RPMI8226 (cell line): ENCODE measurements at regions not wholly inside any gene's neighbourhood (a gene's known extent, or its start where the extent isn't known, plus 50 kb on each side); places are given as distances from the start of the nearest gene placed in this dataset.

ENCODE experiments used
- DNase-seq: peaks from one replicate; pipeline ENCODE4 v3.0.0-alpha.2; 2015

DNA sequence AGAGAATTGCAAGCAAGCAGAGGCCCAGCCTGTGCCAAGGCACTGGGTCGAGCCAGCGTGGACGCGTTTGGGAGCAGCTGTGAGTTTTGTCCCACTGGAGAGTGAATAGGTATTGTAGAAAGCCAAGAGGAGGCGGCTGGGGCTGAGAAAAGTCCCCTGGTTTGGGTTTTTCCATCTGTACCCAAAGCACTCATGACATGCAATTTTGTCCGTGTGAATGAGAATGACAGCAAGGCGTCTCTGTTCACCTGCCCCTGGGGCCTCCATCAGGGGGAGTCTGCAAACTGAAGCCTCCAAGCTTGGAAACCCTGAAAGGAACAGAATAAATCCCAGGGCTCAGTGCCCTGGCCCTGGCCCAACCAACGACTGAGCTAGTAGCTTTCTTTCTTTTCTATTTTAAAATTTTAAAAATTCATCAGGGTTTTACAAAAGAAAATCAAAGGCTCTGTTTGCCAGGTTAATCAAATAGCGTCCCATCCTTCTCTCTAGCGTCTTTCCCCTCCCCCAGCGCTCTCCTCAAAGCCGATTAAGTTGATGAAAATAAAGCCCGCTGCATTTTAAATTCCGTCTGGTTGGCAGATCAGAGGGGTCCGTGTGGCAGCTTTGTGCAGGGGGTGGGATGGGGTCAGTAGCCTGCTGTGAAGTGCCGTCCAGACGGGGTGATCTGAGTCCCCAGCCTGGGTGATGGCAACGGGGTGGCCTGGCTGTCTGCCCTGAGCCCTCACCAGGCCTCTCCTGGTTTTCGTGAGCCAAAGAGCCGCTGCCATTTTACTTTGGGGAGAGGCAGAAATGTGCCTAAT is 171.0 kb downstream of the KATNIP start:
- DNase-seq, result no peak

- DNase-seq, result no peak
Observed at GRCh38 chr16:27721531-27722181, 171.7 kb downstream of the KATNIP start.

DNA sequence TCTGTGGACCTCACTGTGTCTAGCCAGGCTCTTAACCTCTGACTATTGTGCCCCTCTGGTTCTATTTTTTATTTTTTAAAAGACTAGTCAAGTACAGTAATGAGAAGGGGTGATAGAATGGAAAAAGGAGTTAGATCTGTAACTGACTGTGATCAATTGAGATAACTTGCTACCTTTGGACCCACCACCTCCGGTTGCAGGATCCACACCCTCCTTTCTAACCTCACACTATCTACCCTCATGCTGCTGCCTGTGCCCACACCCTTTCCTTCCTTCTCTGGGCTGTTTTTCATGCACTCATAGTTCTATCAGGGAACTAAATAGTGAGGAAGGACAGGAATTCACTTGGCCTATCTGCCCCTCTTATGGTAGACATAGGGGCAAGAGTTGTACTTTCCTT is 172.3 kb downstream of the KATNIP start:
- no peak for DNase-seq

GRCh38 chr16:27722892-27723450 is 173.0 kb downstream of the KATNIP start:
- DNase-seq, result no peak

- DNase-seq, result no peak
Observed at GRCh38 chr16:27723711-27724481, 174.0 kb downstream of the KATNIP start.

DNA sequence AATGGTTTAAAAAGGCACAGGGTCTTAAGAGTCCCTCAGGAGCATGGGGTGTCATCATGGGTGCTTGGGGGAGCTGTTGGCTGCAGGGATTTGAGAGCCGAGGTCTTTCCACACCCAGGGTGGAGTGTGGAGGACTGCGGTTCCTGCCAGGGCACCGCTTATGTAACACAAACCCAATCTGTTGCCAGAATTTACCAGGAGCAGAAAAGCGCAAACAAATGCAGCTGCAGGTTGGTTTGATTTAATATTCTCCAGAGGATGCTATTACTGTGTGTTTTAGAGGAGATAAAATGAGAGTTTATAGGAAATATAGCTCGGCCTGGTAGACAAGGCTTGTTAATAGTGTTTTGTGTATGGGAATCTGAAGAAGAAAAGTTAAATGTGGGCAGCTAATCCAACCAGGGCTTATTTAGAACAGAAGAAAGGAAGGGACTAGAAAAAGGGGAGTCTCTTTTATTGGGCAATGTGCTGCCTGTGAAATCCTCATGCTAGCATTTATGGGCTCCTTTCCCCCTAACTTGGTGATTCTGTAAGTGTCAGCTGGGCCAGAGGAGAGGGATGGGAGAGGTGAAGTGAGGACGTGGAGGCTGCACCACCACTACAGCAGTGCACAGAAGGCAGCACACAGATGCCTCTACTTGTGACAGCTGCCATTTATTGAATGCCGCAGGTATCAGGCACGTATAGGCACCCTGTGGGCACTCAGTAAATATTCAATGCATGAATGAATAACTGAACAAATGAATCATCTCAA is 174.7 kb downstream of the KATNIP start:
- no peak for DNase-seq

DNA sequence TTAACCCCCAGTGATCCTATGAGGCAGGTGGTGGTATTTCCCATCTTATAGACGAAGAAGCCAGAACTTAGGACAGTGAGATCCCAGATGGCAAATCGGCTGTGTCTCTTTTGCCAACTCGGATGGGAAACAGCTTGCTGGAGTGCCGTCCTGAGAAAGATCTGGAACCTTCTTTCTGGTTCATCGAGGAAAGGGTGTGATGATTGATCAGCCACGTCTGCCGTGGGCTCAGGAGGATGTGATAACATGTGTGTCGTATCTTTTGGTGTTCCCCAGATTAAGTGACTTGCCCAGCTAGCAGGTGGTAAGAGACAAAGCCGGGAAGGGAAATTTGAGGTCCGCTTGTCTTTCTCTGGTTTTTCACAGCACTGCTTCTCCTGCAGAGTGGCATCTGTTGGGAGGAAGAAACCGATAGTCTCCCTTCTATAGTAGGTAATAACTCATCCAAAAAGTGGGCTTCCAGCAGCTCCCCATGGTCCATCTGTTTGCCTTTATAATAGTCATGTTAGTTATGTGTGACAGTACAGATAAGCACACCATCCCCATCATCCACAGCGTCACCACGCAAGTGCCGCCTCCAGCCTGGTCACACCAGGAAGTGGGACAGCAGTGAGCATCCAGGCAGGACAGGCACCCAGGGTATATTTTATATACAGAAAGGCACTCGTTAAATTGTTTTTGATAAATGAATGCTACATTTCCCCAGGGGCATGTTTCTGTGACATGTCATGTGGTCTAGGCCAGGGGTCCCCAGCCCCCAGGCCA is 175.5 kb downstream of the KATNIP start:
- no peak for DNase-seq

DNA sequence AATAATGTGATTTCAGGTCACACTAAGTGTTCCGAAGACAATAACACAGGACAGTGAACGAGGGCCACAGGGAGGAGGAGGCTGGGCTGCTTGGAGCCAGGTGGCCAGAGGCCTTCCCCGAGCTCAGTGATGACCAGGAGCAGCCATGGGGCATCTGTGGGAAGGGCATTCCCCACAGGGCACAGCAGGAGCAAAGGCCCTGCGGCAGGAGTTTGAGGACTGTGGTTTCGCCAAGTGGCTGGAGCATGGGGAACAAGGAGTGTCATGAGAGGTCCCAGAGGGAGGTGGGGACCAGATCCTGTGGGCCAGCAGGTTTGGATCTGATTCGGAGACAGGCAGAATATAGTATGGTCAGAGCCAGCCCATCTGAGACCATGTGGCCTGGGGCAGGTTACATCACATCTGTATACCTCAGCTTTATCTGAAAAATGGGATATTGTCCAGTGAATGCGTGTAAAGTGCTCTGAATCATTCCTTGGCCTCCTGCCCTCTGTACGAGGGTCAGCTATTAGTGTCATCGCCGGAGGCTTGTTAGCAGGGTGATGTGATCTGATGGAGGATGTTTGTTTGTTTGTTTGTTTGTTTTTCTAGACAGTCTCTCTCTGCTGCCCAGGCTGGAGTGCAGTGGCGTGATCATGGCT is 176.8 kb downstream of the KATNIP start:
- no peak for DNase-seq

DNA sequence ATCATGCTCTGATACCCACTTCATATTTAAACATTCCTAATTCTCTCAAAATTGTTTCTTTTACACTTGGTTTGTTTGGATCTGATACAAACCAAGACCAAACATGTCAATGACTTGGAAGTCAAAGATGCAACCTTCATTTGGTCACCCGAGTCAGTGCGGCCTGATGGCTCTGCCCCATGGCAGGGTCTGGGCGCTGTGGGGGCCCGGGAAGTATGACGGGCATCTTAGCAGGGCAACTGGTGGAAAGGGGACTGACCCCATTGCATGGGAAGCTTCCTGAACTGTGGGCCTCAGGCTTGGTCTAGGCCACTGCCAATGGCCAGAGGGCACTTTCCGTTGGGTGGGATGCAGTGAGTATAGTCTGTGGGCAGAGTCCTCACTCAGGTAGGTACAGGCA is 178.0 kb downstream of the KATNIP start:
- no peak for DNase-seq

- DNase-seq, result no peak
Observed at GRCh38 chr16:27728691-27729090, 178.7 kb downstream of the KATNIP start.

GRCh38 chr16:27729516-27730304 is 179.8 kb downstream of the KATNIP start:
- DNase-seq, result no peak

- no peak for DNase-seq
Observed at GRCh38 chr16:27730661-27731210, 180.8 kb downstream of the KATNIP start.

DNA sequence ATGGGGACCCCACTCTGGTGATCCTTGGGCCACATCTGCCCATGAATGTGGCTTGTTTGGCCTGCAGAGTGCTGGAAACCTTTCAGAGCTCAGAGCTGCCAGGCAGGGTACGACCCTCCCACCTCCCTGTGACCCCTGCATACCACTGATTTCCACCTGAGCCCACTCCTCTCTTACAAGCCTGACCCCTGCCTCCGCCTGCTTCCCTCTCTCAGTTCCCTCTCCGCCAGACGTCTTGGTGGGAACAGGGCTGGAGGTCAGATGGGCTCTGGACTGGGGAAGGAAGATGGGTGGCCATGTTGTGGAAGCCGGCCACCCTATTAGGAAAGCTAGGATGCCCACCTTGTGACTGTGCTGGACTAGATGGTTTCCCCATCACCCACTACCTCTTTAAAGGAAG is 185.1 kb downstream of the KATNIP start:
- DNase-seq, result no peak

DNA sequence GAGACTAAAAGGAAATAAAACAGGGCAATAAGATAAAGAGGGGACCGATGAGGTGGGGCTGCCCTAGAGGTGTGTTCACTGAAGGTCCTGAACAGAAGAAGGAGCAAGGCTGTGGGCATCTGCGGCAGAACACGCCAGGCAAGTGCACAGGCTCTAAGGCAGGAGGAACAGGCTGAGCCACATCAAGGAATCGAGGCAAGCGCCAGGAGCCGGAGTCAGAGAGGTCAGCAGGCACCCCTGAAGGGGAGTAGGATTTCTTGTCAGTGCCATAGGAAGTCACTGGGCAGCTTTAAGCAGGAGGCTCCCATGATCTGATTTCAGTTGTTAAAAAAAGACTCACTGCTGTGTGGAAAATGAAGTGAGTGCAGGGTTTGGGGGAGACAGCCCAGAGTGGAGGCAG is 186.5 kb downstream of the KATNIP start:
- DNase-seq, result no peak

DNA sequence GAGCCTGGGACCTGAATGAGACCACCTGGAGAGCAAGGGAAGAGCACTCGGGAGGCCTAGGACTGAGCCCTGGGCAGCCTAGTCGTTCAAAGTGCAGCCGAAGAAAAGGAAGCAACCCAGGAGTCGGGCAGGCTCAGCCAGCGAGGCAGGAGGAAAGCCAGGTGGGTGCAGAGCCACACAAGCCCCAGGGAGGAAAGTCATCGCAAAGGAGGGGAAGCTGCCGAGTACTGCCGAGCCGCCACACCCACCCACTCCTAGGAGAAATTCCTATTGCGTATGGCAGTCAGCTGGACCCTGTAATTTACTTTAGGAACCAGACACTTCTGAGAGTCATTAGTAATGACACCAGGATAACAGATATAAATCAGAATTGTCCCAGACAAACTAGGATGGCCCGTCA is 187.6 kb downstream of the KATNIP start:
- DNase-seq, result no peak
